ENCODE measurements at regions not wholly inside any gene's neighbourhood (a gene's known extent, or its start where the extent isn't known, plus 50 kb on each side); places are given as distances from the start of the nearest gene placed in this dataset.

DNA sequence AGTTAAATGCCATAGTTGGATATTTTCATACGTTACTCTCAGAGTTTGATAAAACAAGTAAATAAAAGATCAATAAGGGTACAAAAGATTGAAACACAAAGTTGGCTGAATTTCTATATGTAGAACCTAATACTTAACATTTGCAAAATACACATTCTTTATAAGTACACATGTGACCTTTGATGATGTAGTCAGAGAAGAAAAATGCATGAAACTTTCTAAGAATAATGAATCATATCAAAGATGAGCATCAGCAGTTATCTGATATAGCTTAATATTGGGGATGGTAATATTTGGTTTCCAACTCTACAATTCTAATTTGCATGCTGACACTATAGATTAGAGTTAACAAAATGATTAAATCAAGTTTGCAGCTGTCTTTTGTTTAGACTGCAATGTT, 188.0 kb upstream of the TGFBR2 start:
- TF ChIP-seq, protein P1, sequence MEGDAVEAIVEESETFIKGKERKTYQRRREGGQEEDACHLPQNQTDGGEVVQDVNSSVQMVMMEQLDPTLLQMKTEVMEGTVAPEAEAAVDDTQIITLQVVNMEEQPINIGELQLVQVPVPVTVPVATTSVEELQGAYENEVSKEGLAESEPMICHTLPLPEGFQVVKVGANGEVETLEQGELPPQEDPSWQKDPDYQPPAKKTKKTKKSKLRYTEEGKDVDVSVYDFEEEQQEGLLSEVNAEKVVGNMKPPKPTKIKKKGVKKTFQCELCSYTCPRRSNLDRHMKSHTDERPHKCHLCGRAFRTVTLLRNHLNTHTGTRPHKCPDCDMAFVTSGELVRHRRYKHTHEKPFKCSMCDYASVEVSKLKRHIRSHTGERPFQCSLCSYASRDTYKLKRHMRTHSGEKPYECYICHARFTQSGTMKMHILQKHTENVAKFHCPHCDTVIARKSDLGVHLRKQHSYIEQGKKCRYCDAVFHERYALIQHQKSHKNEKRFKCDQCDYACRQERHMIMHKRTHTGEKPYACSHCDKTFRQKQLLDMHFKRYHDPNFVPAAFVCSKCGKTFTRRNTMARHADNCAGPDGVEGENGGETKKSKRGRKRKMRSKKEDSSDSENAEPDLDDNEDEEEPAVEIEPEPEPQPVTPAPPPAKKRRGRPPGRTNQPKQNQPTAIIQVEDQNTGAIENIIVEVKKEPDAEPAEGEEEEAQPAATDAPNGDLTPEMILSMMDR (IDR thresholded peaks at IDR 0.05; ENCODE audit: partially characterized antibody, unreplicated experiment): no peak
- DNase-seq: no peak
- H3K4me1 Mint-ChIP-seq (ENCODE audit: low read depth, unreplicated experiment): no peaks in the 10 kb centered on the region
- H3K27me3 Mint-ChIP-seq (ENCODE audit: unreplicated experiment): no peaks in the 10 kb centered on the region
- no peak overlapping the region for H3K27ac Mint-ChIP-seq (ENCODE audit: unreplicated experiment)
- no peaks in the 10 kb centered on the region for H3K36me3 Mint-ChIP-seq (ENCODE audit: unreplicated experiment)
- H3K9me3 Mint-ChIP-seq (ENCODE audit: unreplicated experiment): peaks cover 1% of the 10 kb centered on the region
- no peak overlapping the region for H3K4me3 Mint-ChIP-seq (ENCODE audit: unreplicated experiment)

DNA sequence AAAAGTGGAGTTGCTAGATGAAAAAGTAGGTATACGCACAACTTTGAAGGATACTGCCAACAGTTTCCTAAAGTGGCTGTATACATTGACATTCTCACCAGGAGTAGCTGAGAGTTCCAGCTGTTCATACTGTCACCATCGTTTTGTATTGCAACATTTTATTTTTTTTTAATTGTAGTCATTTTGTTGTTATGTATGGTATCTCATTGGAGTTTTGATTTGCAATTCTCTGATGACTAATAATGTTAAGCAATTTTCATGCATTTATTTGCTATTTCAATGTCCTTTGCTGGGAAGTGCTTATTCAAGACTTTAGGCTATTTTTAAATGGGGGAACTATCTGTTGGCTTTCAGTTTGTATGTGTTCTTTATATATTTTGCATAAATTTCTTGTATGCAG, 185.1 kb upstream of the TGFBR2 start:
- TF ChIP-seq, protein P1 (IDR thresholded peaks at IDR 0.05; ENCODE audit: partially characterized antibody, unreplicated experiment): no peak
- no peak for DNase-seq
- Mint-ChIP-seq H3K36me3 (ENCODE audit: unreplicated experiment) (no peaks in the 10 kb centered on the region), H3K4me1 (ENCODE audit: low read depth, unreplicated experiment) (no peaks in the 10 kb centered on the region), H3K9me3 (ENCODE audit: unreplicated experiment) (peaks cover 1% of the 10 kb centered on the region), H3K27ac (ENCODE audit: unreplicated experiment) (no peak overlapping the region), H3K27me3 (ENCODE audit: unreplicated experiment) (no peaks in the 10 kb centered on the region), H3K4me3 (ENCODE audit: unreplicated experiment) (no peak overlapping the region)

DNA sequence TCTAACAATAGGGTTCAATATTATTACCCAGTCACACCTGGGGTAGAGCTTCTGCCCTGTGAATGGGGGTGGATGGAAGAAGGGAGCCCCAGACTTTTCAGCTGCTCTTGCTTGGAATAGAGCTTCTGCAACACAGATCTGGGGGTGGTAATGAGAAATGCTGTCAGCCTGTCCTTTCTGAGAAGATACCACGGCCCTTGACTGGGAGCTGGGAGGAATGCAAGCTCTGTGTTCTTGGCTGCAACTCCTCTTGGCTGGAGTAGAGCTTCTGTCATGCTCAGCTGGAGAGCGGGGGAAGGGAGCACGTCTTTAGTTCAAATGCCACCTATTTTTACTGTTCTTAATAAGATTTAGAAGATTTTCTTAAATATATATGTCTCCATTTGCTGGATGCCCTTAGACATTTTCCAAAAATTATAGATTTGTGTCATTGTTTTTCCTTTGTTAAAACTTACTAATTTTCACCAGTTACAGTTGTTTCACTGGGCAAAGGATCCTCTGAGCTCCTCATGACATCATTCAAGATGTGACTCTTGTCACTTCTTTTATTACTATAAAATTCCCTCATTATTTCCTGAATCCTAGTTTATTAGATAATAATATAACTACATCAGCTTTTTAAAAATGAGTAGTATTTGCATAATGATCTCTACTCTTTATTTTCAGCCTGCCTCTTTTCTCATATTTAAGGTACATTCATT, 180.0 kb upstream of the TGFBR2 start:
- H3K4me3 Mint-ChIP-seq (ENCODE audit: unreplicated experiment): no peak overlapping the region
- H3K36me3 Mint-ChIP-seq (ENCODE audit: unreplicated experiment): no peaks in the 10 kb centered on the region
- H3K27ac Mint-ChIP-seq (ENCODE audit: unreplicated experiment): no peak overlapping the region
- H3K4me1 Mint-ChIP-seq (ENCODE audit: low read depth, unreplicated experiment): no peaks in the 10 kb centered on the region
- TF ChIP-seq, protein P1 (IDR thresholded peaks at IDR 0.05; ENCODE audit: partially characterized antibody, unreplicated experiment): no peak
- no peaks in the 10 kb centered on the region for H3K9me3 Mint-ChIP-seq (ENCODE audit: unreplicated experiment)
- no peak for DNase-seq
- no peaks in the 10 kb centered on the region for H3K27me3 Mint-ChIP-seq (ENCODE audit: unreplicated experiment)

DNA sequence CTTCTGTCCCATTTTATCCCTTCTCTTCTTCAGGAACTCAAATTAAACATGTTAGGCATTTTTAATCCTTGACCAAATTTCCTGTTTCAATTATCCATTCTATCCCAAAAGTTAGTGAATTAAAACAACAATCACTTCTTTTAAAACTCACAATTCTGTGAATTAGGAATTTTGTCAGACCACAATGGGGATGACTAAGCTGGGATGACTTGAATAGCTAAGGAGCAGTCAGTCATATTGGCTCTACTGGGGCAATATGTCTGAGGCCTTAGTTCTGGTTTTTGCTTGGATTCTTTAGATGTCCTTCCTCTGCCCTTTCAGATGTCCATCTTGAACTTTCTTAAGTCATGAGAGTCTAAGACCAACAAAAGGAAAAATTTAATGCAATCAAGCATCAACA, 178.2 kb upstream of the TGFBR2 start:
- H3K27me3 Mint-ChIP-seq (ENCODE audit: unreplicated experiment): no peaks in the 10 kb centered on the region
- H3K9me3 Mint-ChIP-seq (ENCODE audit: unreplicated experiment): no peaks in the 10 kb centered on the region
- TF ChIP-seq, protein P1 (IDR thresholded peaks at IDR 0.05; ENCODE audit: partially characterized antibody, unreplicated experiment): no peak
- no peaks in the 10 kb centered on the region for H3K36me3 Mint-ChIP-seq (ENCODE audit: unreplicated experiment)
- DNase-seq: no peak
- H3K4me3 Mint-ChIP-seq (ENCODE audit: unreplicated experiment): no peak overlapping the region
- H3K4me1 Mint-ChIP-seq (ENCODE audit: low read depth, unreplicated experiment): no peaks in the 10 kb centered on the region
- no peak overlapping the region for H3K27ac Mint-ChIP-seq (ENCODE audit: unreplicated experiment)

DNA sequence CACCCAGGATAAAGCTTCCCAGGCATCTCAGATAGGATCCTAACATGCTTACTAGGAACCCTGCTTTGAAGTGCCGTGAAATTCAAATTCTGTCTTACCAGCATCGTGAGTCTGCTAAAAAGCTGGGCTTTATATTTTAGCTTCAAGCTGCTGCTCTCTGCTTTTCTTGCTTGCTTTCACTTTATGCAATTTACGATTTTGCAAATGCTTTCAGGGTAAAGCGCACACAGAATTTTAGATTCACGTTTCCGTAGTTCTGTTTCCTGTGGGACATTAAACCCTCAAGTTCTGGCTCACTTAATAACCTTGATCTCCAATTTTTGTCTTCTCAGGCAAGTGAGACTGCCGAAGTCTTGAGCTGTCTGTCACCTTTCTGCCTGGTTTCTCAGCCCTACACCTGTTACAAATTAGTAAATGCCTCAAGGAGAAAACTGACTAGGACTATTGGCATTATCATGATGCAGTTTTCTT, 170.5 kb upstream of the TGFBR2 start:
- H3K36me3 Mint-ChIP-seq (ENCODE audit: unreplicated experiment): no peaks in the 10 kb centered on the region
- no peak overlapping the region for H3K27ac Mint-ChIP-seq (ENCODE audit: unreplicated experiment)
- no peak overlapping the region for H3K4me3 Mint-ChIP-seq (ENCODE audit: unreplicated experiment)
- peaks cover 8% of the 10 kb centered on the region for H3K4me1 Mint-ChIP-seq (ENCODE audit: low read depth, unreplicated experiment)
- TF ChIP-seq, protein P1 (IDR thresholded peaks at IDR 0.05; ENCODE audit: partially characterized antibody, unreplicated experiment): no peak
- DNase-seq: no peak
- no peaks in the 10 kb centered on the region for H3K9me3 Mint-ChIP-seq (ENCODE audit: unreplicated experiment)
- no peaks in the 10 kb centered on the region for H3K27me3 Mint-ChIP-seq (ENCODE audit: unreplicated experiment)
